Thyroid gland (tissue), 4 donors: ENCODE measurements at regions not wholly inside any gene's neighbourhood (a gene's known extent, or its start where the extent isn't known, plus 50 kb on each side); places are given as distances from the start of the nearest gene placed in this dataset.

Experiments used
- POLR2A ChIP-seq, 2 donors: fragments of 450-650 bp; IDR thresholded peaks; one replicate each; pipeline ENCODE4 v1.6.1; 2017; ENCODE audit warnings: antibody characterized with exemption in 2 of 2, mild to moderate bottlenecking in 2 of 2, moderate library complexity in 1 of 2
- TF ChIP-seq, protein P1 (sequence below), 6 experiments: fragments of 200-600 bp in 3 of 6; fragments of 450-650 bp in 3 of 6; sonication (generic) in 3 of 6; IDR thresholded peaks; one replicate each; pipeline ENCODE4 v1.5.1; 2016 to 2019; ENCODE audit warnings: antibody characterized with exemption in 6 of 6, mild to moderate bottlenecking in 2 of 6, inconsistent platforms in 1 of 6, moderate library complexity in 1 of 6

DNA sequence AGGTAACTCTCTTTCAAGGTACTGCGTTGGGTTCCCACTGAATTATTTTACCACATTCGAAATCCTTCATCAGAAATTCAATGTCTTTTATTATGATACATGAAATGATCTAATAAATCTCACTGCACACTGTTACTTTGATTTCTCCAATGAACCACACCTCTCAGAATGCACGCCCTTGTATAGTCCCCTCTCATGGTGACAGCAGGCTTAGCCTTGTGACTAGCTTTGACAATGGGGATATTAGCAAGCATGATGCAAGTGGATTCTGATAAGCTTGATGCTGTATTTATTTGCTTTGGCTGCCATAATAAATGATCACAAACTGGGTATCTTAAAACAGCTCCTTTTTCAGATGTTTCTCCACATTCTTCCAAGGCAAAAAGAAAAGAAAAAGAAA lies 100.4 kb upstream of the ETV6 start:
- TF ChIP-seq, protein P1, sequence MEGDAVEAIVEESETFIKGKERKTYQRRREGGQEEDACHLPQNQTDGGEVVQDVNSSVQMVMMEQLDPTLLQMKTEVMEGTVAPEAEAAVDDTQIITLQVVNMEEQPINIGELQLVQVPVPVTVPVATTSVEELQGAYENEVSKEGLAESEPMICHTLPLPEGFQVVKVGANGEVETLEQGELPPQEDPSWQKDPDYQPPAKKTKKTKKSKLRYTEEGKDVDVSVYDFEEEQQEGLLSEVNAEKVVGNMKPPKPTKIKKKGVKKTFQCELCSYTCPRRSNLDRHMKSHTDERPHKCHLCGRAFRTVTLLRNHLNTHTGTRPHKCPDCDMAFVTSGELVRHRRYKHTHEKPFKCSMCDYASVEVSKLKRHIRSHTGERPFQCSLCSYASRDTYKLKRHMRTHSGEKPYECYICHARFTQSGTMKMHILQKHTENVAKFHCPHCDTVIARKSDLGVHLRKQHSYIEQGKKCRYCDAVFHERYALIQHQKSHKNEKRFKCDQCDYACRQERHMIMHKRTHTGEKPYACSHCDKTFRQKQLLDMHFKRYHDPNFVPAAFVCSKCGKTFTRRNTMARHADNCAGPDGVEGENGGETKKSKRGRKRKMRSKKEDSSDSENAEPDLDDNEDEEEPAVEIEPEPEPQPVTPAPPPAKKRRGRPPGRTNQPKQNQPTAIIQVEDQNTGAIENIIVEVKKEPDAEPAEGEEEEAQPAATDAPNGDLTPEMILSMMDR (IDR thresholded peaks at IDR 0.05): no peak
- no peak for TF ChIP-seq POLR2A (IDR thresholded peaks at IDR 0.05)
